HUDEP-2 (cell line): ENCODE measurements at regions not wholly inside any gene's neighbourhood (a gene's known extent, or its start where the extent isn't known, plus 50 kb on each side); places are given as distances from the start of the nearest gene placed in this dataset.
A peak's percentile ranks its signal among the peaks of the same experiment; 100 is the strongest.
"Not testable (repeated sequence)": the region's sequence is repeated elsewhere in the genome, so short reads cannot be mapped to it uniquely, and the experiment has no call there.

Experiments
- DNase-seq, 76 experiments: peaks; one replicate each; lab custom pipeline; 2025; ENCODE audit not compliant: unreplicated experiment in 76 of 76; lab: John Stamatoyannopoulos, UW

DNA sequence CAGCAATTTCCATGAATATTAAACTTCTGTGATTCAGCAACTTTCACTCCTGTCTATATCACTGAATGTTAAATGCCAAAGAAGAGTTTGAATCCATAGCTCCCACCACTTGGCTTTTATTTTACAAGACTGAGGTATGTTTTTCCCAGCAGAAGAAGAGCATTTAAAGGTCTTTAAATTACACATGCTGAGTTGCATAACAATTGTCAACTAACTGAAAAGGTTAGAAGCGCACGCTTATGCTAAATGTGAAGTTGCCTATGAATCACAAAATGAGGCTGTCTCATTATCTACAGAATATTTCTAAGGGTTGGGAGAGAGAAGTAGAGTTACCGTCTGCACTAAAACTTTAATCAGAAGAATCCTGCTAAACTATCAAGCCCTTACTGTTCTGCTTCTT, 1086.3 kb downstream of the FAM181B start:
- DNase-seq, result no peak

DNA sequence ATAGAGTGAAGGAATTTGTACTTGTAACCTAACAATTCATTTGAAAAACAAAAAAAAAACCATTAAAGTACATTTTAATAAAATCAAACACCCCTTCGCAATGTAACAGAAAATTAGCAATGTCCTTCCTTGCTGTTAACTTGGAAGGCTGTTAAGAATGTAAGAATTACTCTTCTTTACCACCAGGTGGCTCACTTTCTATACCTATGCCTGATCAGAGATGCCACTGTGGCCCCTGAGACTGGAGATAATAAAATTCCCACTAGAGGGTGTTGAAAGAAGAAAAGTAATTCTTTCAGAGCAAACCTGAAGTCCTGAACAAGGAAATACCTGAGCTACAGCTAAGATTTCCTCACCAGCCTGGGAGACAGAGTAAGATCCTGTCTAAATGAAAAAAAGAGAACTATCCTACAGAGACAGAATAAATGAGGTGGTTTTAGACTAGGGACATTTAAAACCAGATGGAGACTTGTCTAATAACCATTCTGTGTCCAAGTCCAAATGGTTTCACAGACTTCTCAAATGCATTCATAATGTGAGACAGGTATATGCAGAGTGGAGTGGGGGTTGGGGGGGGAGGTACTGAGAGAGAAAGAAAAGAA, 1089.3 kb downstream of the FAM181B start:
- DNase-seq, result peak in 25 of 76 experiments; percentile 0 to 57 (median 13)

DNA sequence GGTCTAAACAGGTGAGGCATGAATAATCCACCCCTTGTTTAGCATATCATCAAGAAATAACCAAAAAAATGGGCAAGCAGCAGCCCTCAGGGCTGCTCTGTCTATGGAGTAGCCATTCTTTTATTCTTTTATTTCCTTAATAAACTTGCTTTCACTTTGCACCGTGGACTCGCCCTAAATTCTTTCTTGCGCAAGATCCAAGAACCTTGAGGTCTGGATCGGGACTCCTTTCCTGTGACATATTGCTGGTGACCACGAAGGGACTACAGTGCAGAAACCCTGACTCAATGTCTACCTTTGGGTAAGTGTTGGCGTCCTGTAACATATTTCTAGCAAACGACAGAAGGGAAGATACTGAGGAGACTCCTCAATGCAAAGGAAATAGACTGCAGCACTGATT, 1099.2 kb downstream of the FAM181B start:
- no peak for DNase-seq

DNA sequence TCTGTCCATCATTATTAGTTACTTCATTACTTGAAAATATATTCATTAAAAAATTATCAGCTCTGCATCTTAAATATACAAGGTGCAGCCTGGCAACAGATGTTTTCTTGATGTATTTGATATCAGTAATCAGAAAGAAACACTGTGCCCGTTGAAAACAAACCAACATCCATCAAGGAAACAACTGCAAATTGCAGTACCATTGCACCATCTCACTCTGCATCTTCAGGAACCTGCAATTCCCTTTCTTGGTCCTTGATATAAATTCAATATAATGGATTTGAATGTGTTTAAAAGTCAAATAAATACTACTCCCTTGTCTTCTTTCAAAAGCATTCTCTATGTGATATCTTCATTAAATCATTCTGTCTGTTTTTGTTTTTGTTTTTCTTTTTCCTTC, 1131.2 kb downstream of the FAM181B start:
- DNase-seq, result no peak

DNA sequence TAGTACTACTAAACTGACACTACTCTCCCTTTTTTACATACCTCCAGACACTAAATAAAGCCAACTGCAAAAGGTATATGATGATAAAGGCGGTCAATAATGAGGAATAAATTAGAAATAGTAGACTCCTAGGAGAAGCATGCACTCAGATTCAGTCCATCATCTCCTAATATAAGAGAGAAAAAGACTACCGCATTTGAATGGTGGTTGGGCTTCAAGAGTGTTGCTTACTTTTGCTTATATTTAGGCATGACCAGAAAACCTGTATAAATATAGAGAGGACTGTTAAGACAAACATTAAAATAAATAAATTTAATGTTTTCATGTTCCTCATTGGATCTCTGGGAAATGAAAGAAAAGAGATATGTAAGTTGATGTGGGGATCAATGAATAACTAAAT, 1137.0 kb downstream of the FAM181B start:
- no peak for DNase-seq

DNA sequence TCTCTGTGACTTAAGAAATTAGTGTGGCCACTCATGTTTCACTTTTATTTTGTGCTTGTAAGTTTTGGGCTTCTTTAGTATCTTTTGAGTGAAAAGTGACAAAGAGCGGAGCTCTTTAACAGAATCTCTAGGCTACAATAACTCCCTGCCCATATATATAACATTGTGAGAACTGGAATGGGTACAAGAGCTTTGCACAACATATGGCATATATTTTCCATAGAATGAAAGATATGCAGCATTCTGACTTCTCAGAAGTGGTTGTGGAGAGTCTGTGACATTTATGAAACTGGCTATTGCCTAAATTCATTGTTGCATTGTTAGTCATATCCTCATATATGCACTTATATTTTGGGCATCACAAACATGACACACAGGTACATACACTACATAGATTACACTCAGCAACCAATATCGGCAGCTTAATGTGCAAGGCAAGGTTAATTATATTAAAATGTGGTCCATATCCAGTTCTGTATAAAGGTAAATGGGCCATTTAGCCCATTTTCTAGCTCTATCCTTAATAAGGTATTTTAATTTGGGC, 1148.2 kb downstream of the FAM181B start:
- DNase-seq, result no peak

DNA sequence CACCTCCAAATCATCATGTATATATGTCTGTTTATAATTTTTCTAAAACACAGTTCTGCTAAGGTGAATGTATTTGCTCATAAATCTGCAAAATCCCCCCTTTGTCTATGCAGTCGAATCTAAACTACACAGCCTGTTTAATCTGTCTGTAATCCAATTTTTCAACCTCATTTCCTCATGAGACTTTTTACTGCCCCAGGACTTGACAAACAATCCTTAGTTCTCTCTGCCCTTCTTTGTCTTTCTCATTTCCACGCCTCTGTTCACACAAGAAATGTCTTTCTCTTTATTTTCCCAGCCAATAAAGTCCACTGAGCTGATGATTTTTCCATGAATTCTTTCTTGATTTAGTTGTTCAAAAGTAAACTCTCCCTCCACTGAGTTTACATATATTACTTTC, 1154.3 kb downstream of the FAM181B start:
- no peak for DNase-seq

DNA sequence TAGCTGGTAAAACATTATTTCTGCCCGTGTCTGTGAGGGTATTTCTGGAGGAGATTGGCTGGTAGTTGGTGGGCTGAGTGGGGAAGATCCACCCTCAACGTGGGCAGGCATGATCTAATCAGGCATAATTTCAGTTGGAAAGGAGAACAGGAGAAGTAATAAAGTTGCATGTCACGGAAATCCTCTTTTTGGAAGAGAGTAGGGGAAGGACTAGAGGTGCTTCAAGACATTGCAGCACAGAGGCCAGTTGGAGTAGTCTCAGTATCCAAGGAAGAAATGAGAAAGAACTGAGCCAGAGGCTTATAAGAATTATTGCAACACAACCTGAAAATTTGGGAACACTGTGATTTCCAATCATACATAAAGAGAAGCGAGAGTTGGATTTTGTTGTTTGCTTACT, 1155.1 kb downstream of the FAM181B start:
- DNase-seq, result no peak

DNA sequence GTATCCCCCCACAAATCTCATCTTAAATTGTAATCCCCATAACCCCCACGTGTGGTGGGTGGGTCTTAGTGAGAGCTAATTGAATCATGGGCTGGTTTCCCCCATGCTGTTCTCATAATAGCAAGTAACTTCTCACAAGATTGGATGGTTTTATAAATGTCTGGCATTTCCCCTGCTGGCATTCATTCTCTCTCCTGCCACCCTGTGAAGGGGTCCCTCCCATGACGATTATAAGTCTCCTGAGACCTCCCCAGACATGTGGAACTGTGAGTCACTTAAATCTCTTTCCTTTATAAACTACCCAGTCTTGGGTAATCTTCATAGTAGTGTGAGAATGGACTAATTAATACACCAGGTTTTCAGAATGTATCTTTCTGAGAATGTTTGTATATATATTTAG, 1159.4 kb downstream of the FAM181B start:
- no peak for DNase-seq

DNA sequence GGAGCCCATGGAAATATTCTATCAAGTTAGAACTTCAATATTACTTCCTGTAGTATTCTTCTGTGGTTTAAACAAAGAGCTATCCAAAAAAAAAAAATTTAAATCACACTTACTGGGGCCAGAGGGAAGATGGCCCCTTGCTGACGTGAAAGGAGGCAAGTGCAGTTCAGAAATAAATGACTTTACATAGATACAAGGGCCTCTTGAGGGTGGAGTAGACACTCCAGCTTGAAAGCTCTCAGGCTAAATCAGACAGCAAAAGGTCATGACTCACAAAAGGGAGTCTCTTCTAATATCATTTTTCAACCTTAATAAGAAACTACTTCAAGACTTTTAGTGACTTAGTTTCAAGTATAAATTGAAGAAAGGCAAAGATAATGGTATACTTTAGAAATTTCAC, 1160.3 kb downstream of the FAM181B start:
- no peak for DNase-seq

DNA sequence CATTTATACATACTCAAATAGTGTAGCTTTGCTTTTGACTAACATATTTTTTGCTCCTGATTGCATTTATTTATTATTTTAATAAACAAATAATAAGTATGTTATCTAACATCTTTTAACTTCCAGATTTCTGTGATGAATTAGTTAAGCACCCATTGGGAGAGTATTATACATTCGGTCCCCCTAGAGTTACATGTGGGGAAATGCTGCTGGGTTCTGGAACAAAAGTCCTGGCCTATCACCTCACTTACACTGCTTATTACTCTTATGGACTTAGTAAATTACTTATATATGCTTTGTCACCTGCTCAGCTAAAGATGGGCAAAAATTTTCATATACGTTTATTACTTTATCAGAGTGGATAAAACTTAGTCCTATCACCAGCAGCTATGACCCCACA, 1163.0 kb downstream of the FAM181B start:
- DNase-seq, result no peak

DNA sequence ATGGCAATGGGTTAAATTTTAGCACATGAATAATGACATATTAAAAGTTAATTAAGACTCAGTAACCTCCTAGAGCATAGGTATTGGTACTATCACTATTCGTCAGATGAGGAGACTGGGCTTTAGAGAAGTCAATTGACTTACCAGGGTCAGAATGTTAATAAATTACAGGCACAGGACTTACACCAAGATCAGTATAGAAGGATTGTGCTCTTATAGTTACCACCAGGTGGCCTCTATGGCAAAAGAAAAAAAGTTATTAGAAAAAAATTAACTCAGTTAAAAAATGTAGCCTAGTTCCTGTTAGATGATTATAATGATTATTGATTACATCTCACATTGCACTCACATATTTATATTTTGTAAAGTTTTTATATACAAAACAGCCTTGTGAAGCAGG, 1163.7 kb downstream of the FAM181B start:
- DNase-seq, result no peak

DNA sequence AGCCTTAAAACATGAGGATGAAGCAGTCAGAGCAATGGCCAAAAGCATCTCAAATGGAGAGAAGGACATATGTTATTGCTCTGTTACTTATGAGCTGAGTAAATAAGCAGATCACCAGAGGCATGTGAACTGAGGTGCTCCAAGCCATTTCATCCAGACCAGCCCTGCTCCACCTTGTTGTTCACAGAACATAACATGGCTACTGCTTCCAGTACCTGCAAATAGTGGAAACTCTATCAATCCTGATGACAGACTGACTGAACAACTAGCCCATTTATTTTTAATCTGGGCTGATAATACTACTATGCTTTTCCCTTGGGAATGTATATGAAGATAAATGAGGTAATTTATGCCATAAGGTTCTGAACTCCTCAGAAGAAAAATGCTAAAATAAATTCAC, 1164.7 kb downstream of the FAM181B start:
- no peak for DNase-seq

DNA sequence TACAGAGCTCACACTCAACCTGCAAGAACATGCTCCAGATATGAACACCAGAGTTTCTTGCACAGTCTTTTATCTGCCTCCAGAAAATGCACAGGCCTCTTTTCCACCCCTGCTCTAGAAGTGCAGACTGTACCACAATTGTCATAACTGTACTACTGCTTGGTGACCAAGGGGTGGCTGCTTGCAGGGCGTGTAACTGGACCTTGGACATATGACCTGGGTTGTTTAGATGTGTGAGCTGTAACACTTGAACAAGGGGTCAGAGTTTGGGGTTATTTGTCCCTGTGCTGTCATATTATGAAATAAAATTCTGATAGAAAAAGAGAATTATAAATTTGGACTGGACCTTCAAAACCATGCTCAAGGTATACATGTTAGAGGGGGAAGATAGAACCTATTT, 1185.5 kb downstream of the FAM181B start:
- no peak for DNase-seq

DNA sequence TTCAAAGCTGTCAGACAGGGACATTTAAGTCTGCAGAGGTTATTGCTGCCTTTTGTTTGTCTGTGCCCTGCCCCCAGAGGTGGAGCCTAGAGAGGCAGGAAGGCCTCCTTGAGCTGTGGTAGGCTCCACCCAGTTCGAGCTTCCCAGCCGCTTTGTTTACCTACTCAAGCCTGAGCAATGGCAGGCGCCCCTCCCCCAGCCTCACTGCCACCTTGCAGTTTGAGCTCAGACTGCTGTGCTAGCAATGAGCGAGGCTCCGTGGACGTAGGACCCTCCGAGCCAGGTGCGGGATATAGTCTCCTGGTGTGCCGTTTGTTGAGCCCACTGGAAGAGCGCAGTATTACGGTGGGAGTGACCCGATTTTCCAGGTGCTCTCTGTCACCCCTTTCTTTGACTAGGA, 1193.9 kb downstream of the FAM181B start:
- DNase-seq, result not testable (repeated sequence)

DNA sequence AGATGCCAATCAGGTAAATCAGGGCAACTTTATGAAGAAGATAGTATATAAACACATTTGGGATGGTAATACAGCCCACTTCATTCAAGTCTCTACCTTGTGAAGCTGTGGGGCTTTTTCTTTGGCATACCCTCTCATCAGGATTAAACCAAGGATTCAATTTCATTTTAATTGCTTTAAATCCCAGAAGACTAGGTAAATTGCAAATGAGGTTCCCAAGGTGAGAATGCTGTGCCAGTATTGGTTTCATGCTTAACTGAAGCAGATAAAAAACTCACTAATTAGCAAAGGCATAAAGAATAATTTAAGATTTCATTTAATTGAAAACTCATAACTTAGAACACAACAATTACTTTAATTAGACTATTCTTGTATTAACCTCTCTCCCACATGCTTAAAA, 1218.1 kb downstream of the FAM181B start:
- DNase-seq, result no peak

DNA sequence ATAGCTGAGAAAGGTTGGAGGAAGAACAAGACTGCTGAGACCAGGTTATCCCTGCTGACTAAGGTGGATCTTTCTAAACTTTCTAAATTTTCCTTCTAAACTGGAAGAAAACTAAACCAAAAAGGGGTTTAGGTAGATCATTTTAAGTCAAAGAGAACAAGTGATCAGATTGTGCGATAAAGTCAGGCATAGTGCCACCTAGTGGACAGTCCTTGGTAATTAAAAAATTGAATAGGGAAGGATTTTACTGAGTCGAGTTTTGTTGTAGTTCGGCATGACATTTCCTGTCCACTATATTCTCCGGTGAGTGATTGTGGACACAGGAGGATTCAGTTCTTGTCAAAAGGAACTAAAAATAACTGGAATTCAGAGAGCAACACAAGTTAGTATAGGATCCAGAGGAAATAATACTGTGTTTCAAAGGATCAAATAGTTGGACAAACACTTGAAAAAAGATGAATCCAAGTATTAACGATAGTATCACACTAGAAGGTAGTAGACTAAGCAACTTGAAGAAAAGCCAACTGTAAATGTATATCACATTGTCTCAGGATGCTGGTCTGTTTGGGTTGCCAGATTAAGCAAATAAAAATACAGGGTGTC, 1236.4 kb downstream of the FAM181B start:
- DNase-seq, result peak in 17 of 76 experiments; percentile 0 to 38 (median 9)

DNA sequence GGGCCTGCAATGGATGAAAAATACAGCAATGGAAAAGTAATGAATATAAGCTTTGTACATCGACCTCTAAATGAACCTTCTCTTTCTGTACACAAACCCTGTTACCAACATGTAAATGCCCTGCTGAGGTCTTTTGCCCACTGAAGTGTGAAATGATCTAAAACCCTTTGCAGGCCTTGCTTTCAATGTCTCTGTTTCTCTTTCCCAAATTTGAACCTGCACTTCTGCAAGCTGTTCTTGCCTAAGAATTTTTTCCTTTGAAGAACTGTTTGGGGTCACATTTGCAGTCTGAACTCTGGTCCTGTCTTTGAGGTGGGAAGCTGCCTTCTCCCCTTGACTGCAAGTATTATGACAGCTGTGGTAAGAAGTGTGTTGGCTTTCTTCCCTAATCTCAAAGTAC, 1237.1 kb downstream of the FAM181B start:
- DNase-seq, result no peak

DNA sequence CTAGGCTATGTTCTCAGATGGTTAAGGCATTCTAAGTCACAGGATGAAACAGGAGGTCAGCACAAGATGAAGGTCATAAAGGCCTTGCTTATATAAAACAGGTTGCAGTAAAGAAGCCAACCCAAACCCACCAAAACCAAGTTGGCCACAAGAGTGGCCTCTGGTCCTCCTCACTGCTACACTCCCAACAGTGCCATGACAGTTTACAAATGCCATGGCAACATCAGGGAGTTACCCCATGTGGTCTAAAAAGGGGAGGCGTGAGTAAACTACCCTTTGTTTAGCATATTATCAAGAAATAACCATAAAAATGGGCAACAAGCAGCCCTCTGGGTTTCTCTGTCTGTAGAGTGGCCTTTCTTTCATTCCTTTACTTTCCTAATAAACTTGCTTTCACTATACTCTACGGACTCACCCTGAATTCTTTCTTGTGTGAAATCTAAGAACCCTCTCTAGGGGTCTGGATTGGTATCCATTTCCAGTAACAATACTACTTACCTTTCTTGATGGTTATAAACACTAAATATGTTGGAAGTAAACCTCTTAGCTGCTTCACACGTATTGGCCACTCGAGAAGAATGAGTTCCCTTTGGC, 1237.9 kb downstream of the FAM181B start:
- DNase-seq, result no peak

DNA sequence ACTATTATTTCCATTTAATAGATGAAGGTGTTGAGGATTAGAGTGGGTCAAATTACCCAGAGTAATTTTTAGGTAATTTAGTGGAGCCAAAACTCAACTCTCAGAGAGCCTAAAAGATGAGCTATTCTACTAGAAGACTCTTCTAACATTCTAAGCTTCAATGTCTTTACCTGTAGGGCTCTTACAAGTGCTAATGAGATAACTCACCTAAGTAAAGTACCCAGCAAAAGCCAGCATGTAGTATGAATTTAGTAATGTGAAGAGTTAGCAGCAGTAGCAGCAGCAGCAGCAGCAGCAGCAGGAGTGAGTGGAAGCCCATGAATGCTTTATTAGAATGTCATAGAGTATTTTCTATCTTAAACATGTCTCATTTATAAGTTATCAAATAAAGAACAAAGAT, 1239.2 kb downstream of the FAM181B start:
- DNase-seq, result no peak

DNA sequence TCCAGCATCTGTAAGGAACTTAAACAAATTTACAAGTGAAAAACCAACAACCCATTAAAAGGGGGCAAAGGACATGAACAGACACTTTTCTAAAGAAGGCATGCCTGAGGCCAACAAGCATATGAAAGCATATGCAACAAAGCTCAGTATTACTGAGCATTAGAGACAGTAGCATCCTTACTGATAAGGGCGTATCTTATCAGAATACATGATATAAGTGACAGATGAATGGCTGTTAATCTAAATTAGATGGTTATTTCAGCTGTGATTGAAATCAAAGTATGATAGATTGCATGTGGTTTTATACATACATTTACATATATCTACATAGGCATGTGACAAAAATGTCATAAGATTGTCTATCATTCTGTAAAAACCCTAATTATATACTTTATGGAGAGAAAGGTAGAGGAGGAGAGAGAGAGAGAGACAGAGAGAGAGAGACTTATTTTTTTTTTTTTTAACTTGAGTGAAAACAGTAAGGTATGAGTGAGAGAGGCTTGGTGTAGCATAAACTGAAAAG, 1240.7 kb downstream of the FAM181B start:
- DNase-seq, result no peak

DNA sequence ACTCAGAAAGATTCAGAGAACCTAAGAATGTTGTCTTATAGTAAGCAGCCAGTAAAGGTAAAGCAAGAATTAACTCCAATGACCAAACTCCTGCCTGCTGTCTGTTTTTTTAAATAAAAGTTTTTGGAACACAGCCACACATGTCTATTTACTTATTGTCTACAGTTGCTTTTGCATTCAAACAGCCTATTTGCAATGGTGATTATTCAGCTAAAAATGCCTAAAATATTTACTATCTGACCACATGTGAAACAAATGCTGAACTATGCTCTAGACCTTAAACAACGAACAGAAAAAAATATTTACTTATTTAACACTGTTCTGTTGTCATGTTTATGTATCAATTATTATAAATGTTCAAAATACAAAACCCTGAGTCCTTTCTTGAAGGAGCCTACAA, 1246.6 kb downstream of the FAM181B start:
- no peak for DNase-seq
